Pancreas (tissue), 10 donors: ENCODE measurements at regions not wholly inside any gene's neighbourhood (a gene's known extent, or its start where the extent isn't known, plus 50 kb on each side); places are given as distances from the start of the nearest gene placed in this dataset.

ENCODE experiments used
- ATAC-seq, 4 donors: fragments of 200-7000 bp; cut with Tn5 transposase; one replicate each; pipeline versions ENCODE4 v1.8.0 to v1.9.1; 2020; ENCODE audit warnings: mild to moderate bottlenecking in 4 of 4, moderate library complexity in 4 of 4
- DNase-seq, 6 donors: peaks; one replicate each; pipeline ENCODE4 v3.0.0-alpha.2; 2020
- FAIRE-seq: peaks from 2 replicates; lab custom pipeline; 2012; peaks lifted over from hg19 to GRCh38; lab: Jason Lieb, UNC
- H3K27ac ChIP-seq, 4 donors: fragments of 200-600 bp; sonication (generic); 1 replicate in 3 of 4; 2 replicates in 1 of 4; pipeline versions ENCODE4 v1.5.0 to v1.8.0; 2020
- H3K27me3 ChIP-seq, 4 donors: fragments of 200-600 bp; one replicate each; pipeline ENCODE4 v1.8.0; 2021
- H3K36me3 ChIP-seq, 3 donors: fragments of 200-600 bp; sonication (generic) in 1 of 3; one replicate each; pipeline versions ENCODE4 v1.5.0 to v1.8.0; 2020 to 2021
- H3K4me1 ChIP-seq, 3 donors: fragments of 200-600 bp; one replicate each; pipeline ENCODE4 v1.8.0; 2021
- H3K4me3 ChIP-seq, 4 donors: fragments of 200-600 bp; sonication (generic) in 2 of 4; one replicate each; pipeline versions ENCODE4 v1.5.0 to v1.8.0; 2020 to 2021
- H3K9me3 ChIP-seq, 4 donors: fragments of 200-600 bp; one replicate each; pipeline ENCODE4 v1.8.0; 2021
- WGBS, 2 donors: extraction: QIAGEN DNeasy Blood & Tissue Kit; methylation state at CpG; one replicate each; pipeline ENCODE4 v1.1.7; 2013; 5-methylcytosine and 5-hydroxymethylcytosine counted together
- intact Hi-C, 3 donors: fragments of 100-400 bp; cut with DNase I; formaldehyde crosslinking; loops; one replicate each; pipeline versions ENCODE4 v1.11.1 to v1.14.2; 2022
- TF ChIP-seq, protein P1 (sequence below), 4 donors: fragments of 200-600 bp; sonication (generic) in 3 of 4; IDR thresholded peaks; one replicate each; pipeline versions ENCODE4 v1.5.0 to v1.8.0; 2021; ENCODE audit warnings: antibody characterized with exemption in 4 of 4
- donor health status: healthy with polysubstance abuse.
- donor health status: DM: no; HTN: no; CAD: no; lungs with moderate emphysema.
- donor health status: DM: no; HTN: no; CAD: no.
- donor health status: control.
- donor health status: control.
- donor health status: Bipolar disorder and iron deficiency.
- donor health status: DM: yes; HTN: yes; CAD: no.
- donor health status: DM: no; HTN: no; CAD: no.
- donor health status: DM: no; HTN: no; CAD: no.
- donor health status: DM: yes; HTN: yes; CAD: no.

DNA sequence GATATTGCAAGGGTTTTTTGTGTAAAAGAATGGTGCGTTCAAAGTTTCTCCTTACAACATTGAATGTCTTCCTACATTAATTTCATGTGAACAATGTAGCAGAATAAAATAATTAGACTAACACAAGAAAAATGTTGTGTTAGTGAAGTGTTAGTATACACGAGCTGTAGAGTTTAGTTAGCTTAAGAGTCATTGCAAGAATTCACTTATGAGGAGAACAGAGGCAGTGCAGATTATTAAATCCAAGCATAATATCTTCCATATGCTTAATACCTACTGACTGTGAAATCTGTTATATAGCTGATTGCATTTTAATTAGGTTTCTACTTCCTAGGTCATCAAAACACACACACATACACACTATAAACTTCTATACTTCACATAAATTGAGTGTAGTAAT lies 959.0 kb downstream of the FAT4 start:
- Histone ChIP-seq H3K27me3 (no peaks in the 10 kb centered on the region), H3K36me3 (no peaks in the 10 kb centered on the region), H3K4me1 (no peaks in the 10 kb centered on the region), H3K9me3 (no peaks in the 10 kb centered on the region), H3K27ac (no peak overlapping the region), H3K4me3 (no peak overlapping the region)
- ATAC-seq (no peak), DNase-seq (no peak), FAIRE-seq (no peak)
- TF ChIP-seq, protein P1, sequence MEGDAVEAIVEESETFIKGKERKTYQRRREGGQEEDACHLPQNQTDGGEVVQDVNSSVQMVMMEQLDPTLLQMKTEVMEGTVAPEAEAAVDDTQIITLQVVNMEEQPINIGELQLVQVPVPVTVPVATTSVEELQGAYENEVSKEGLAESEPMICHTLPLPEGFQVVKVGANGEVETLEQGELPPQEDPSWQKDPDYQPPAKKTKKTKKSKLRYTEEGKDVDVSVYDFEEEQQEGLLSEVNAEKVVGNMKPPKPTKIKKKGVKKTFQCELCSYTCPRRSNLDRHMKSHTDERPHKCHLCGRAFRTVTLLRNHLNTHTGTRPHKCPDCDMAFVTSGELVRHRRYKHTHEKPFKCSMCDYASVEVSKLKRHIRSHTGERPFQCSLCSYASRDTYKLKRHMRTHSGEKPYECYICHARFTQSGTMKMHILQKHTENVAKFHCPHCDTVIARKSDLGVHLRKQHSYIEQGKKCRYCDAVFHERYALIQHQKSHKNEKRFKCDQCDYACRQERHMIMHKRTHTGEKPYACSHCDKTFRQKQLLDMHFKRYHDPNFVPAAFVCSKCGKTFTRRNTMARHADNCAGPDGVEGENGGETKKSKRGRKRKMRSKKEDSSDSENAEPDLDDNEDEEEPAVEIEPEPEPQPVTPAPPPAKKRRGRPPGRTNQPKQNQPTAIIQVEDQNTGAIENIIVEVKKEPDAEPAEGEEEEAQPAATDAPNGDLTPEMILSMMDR (IDR thresholded peaks at IDR 0.05) = no peak
- 62 to 69% methylated on average over 2 of the region's 2 CpGs for WGBS, 2 donors
- intact Hi-C loops = no loop called here

DNA sequence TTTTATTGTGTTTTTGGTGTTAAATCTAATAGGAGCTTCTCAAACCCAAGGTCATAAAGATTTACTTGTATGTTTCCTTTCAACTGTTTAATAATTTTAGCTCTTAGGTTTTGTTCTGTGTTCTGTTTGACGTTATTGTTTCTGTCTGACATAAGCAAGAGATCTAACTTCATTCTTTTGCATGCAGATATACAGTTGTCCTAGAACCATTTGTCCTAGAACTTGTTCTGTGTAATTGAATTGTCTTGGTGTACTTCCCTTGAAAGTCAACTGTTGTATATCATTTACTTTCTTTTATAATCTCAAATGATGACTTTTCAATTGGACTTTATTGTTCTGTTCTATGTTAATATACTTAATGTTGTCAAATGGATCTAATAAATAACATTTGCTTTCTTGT lies 977.1 kb downstream of the FAT4 start:
- Histone ChIP-seq H3K4me3 (no peak overlapping the region), H3K9me3 (no peaks in the 10 kb centered on the region), H3K27ac (no peak overlapping the region), H3K27me3 (no peaks in the 10 kb centered on the region), H3K4me1 (no peaks in the 10 kb centered on the region), H3K36me3 (no peaks in the 10 kb centered on the region)
- 38 to 48% methylated on average over 1 of the region's 1 CpG for WGBS, 2 donors
- TF ChIP-seq, protein P1 (IDR thresholded peaks at IDR 0.05) = no peak
- ATAC-seq (no peak), DNase-seq (no peak), FAIRE-seq (no peak)
- intact Hi-C loops = no loop called here

DNA sequence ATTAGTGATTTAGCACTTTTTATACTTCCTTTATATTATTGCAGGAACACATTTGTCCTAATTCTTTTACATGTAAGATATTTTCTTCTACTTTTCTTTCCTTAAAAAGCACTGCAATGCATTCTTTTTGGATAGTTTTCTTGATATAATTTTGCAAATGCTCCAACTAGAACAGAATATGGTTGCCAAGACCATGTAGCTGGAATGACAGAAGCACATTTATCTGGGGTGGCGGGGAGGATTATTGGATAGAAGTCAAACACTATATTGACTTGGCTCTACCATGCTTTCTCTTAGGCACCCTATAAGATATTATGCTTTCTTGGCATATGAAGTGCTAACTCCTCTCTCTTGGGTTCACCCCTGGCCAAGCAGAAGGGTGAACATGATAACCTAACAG lies 983.5 kb downstream of the FAT4 start:
- intact Hi-C loops = no loop called here
- WGBS, 2 donors = 64 to 82% methylated on average over 1 of the region's 1 CpG
- Histone ChIP-seq H3K9me3 (no peaks in the 10 kb centered on the region), H3K36me3 (no peaks in the 10 kb centered on the region), H3K27ac (no peak overlapping the region), H3K27me3 (no peaks in the 10 kb centered on the region), H3K4me1 (no peaks in the 10 kb centered on the region), H3K4me3 (no peak overlapping the region)
- ATAC-seq (no peak), FAIRE-seq (no peak), DNase-seq (no peak)
- TF ChIP-seq, protein P1 (IDR thresholded peaks at IDR 0.05) = no peak

DNA sequence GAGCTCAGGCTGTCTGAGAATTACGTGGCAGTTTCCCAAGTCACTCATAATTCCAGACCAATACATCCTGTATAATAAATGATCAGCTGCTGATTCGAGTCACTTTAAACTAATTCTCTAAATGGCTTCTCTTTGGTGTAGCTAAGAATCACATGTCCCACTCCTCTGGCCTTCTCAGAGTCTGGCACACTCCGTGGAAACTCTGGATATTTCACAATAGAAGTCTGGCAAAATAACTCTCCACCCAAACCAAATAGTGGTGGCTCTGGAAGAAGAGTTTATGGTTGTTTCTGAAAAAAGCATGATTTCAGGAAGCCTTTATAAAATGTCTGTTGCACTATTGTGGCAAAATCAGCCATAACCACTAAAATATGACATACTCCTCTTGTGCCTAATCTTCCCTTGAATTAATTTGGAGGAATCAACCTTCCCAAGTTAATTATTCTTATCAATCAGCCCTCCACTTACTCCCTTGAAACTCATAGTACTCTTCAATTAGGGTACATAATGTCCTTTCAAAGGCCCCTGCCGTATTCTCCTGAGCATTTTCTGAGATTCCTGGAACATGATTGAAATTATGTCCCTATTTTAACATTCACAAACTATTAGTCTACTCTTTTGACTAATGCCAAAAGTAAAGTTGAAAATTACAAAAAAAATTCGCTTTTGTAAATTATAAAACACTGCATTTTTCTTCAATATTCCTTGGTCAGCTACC lies 991.6 kb downstream of the FAT4 start:
- H3K27me3 ChIP-seq = no peaks in the 10 kb centered on the region
- H3K4me3 ChIP-seq = no peak overlapping the region
- H3K4me1 ChIP-seq = no peaks in the 10 kb centered on the region
- intact Hi-C loops = no loop called here
- TF ChIP-seq, protein P1 (IDR thresholded peaks at IDR 0.05) = no peak
- DNase-seq (no peak), FAIRE-seq (no peak), ATAC-seq (peak in 1 of 4 donors; percentile 48)
- H3K27ac ChIP-seq = no peak overlapping the region
- no peaks in the 10 kb centered on the region for H3K36me3 ChIP-seq
- WGBS, 2 donors = 38 to 52% methylated on average over 5 of the region's 5 CpGs
- no peaks in the 10 kb centered on the region for H3K9me3 ChIP-seq

DNA sequence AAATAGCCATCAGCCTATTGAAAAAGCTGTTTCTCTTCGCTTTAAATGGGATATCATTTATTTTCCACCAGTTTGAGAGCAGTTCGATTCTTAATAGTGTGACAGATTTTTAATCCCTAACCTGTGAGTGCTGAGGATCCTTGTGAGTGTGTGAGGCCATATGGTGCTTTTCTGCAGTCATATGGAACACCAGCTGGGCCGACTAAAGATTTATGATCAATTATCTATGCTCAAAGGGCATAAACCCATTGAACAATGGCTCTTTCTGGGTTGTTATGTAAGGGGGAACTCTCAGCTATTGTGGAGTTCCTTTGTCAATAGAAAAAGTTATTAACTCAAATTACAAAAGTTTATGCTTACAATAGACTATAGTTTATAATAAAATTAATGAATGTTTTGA lies 1003.6 kb downstream of the FAT4 start:
- TF ChIP-seq, protein P1 (IDR thresholded peaks at IDR 0.05) = no peak
- ATAC-seq (no peak), DNase-seq (no peak), FAIRE-seq (no peak)
- H3K27ac ChIP-seq = no peak overlapping the region
- no peaks in the 10 kb centered on the region for H3K9me3 ChIP-seq
- no peaks in the 10 kb centered on the region for H3K4me1 ChIP-seq
- H3K27me3 ChIP-seq = no peaks in the 10 kb centered on the region
- intact Hi-C loops = no loop called here
- WGBS, 2 donors = 42 to 47% methylated on average over 3 of the region's 3 CpGs
- no peak overlapping the region for H3K4me3 ChIP-seq
- H3K36me3 ChIP-seq = no peaks in the 10 kb centered on the region
